HepG2 (cell line): ENCODE measurements at regions not wholly inside any gene's neighbourhood (a gene's known extent, or its start where the extent isn't known, plus 50 kb on each side); places are given as distances from the start of the nearest gene placed in this dataset.

ENCODE experiments used
- ATAC-seq: fragments of 200-7000 bp; cut with Tn5 transposase; 3 replicates; pipeline ENCODE4 v1.9.1; 2020; ENCODE audit warnings: mild to moderate bottlenecking, moderate library complexity
- BruUV-seq: library from RNA; stranded (reverse); fragments of 400-500 nt; replicated peaks from 2 replicates; lab custom pipeline; 2021; lab: Mats Ljungman, UMichigan
- CTCF ChIA-PET: fragments of 300-600 bp; formaldehyde crosslinking; extraction: SDS; loops from one replicate; lab custom pipeline; 2021; ENCODE audit warnings: low total read pairs, inconsistent platforms, low intra/inter-chr PET ratio; lab: Yijun Ruan, JAX
- POLR2A ChIA-PET: fragments of 350-600 bp; sonication (Branson Sonifier 250); formaldehyde crosslinking; loops from one replicate; lab custom pipeline; 2020; ENCODE audit warnings: antibody characterized with exemption, inconsistent platforms; lab: Yijun Ruan, JAX
- DNase-seq: peaks from one replicate; pipeline ENCODE4 v3.0.0-alpha.2; 2015; ENCODE audit warnings: low spot score
- FAIRE-seq: peaks from 3 replicates; lab custom pipeline; 2011; peaks lifted over from hg19 to GRCh38; lab: Jason Lieb, UNC
- H2AFZ ChIP-seq: one replicate; pipeline ENCODE4 v1.6.1; 2011; ENCODE audit warnings: low read length, inconsistent platforms
- H3K27ac ChIP-seq: fragments of 300-600 bp; 3 replicates; pipeline ENCODE4 v1.8.0; 2011; ENCODE audit warnings: mixed run types, mild to moderate bottlenecking, mixed read lengths, low read length, inconsistent platforms; ENCODE audit not compliant: insufficient read depth; ENCODE audit errors: extremely low read length
- H3K27me3 ChIP-seq, 2 experiments: fragments of 200-600 bp in 1 of 2; 2 replicates in 1 of 2; 3 replicates in 1 of 2; pipeline versions ENCODE4 v1.6.0 to v1.8.0; 2011; ENCODE audit warnings: low read length in 2 of 2, mild to moderate bottlenecking in 2 of 2, moderate library complexity in 2 of 2, inconsistent platforms in 1 of 2; ENCODE audit not compliant: insufficient read depth in 2 of 2, control insufficient read depth in 1 of 2
- H3K36me3 ChIP-seq, 2 experiments: fragments of 200-600 bp in 1 of 2; replicated peaks in 1 of 2; 2 replicates in 1 of 2; 3 replicates in 1 of 2; pipeline versions ENCODE4 v1.5.1 to v1.8.0; 2011; ENCODE audit warnings: low read length in 2 of 2, inconsistent platforms in 1 of 2; ENCODE audit not compliant: insufficient read depth in 2 of 2, control insufficient read depth in 1 of 2
- H3K4me1 ChIP-seq: 2 replicates; pipeline ENCODE4 v1.5.1; 2012; ENCODE audit warnings: low read length, inconsistent platforms; ENCODE audit not compliant: insufficient read depth
- H3K4me2 ChIP-seq: 2 replicates; pipeline ENCODE4 v1.6.0; 2011; ENCODE audit warnings: low read depth, low read length, inconsistent platforms
- H3K4me3 ChIP-seq, 3 experiments: fragments of 200-600 bp in 1 of 3; sonication (generic), shearing (Covaris generic) in 1 of 3; replicated peaks in 1 of 3; 2 replicates each; pipeline ENCODE4 v1.5.1; 2011 to 2016; ENCODE audit warnings: low read length in 3 of 3, inconsistent platforms in 2 of 3, low read depth in 2 of 3, mild to moderate bottlenecking in 2 of 3, control low read depth in 1 of 3, mixed read lengths in 1 of 3; ENCODE audit not compliant: insufficient read depth in 1 of 3
- H3K79me2 ChIP-seq: one replicate; pipeline ENCODE4 v1.6.1; 2011; ENCODE audit warnings: low read length, inconsistent platforms; ENCODE audit not compliant: insufficient read depth
- H3K9ac ChIP-seq: 2 replicates; pipeline ENCODE4 v1.6.0; 2011; ENCODE audit warnings: mild to moderate bottlenecking, low read depth, low read length, inconsistent platforms; ENCODE audit not compliant: insufficient read depth
- H3K9me3 ChIP-seq: 2 replicates; pipeline ENCODE4 v1.5.1; 2012; ENCODE audit warnings: mild to moderate bottlenecking, low read length
- H4K20me1 ChIP-seq: 2 replicates; pipeline ENCODE4 v1.6.0; 2011; ENCODE audit warnings: inconsistent platforms, mild to moderate bottlenecking, low read length, moderate library complexity; ENCODE audit not compliant: insufficient read depth
- RAD21 ChIP-seq: fragments of 450-650 bp; formaldehyde crosslinking; IDR thresholded peaks from 2 replicates; pipeline ENCODE4 v1.5.0; 2020; ENCODE audit warnings: mild to moderate bottlenecking
- SMC3 ChIP-seq: IDR thresholded peaks from 2 replicates; pipeline ENCODE4 v1.6.1; 2011; ENCODE audit warnings: low read length, improper control_type of control experiment
- STAG1 ChIP-seq: sonication (generic); formaldehyde crosslinking; IDR thresholded peaks from 2 replicates; pipeline ENCODE4 v1.4.0; 2020; ENCODE audit warnings: missing genetic modification reagents
- WGBS: methylation state at CpG from one replicate; pipeline ENCODE4 v1.1.6; 2017; ENCODE audit warnings: low lambda C conversion rate; 5-methylcytosine and 5-hydroxymethylcytosine counted together
- in situ Hi-C: cut with HindIII; loops from 2 replicates; pipeline ENCODE4 v1.10.0; 2017; ENCODE audit warnings: low pct_unique_long_range_greater_than_20kb; ENCODE audit not compliant: extremely low pct_ligation_motif_present
- intact Hi-C: fragments of 100-400 bp; cut with micrococcal nuclease; formaldehyde crosslinking; loops from one replicate; pipeline ENCODE4 v1.10.0; 2022; ENCODE audit not compliant: unreplicated experiment
- TF ChIP-seq, protein P1 (sequence below): sonication (generic); formaldehyde crosslinking; IDR thresholded peaks from 2 replicates; pipeline ENCODE4 v1.5.0; 2020; ENCODE audit warnings: mild to moderate bottlenecking, missing genetic modification reagents, moderate library complexity
- TF ChIP-seq, protein P2 (sequence below): sonication (generic); formaldehyde crosslinking; IDR thresholded peaks from 2 replicates; pipeline ENCODE4 v1.4.0; 2020; ENCODE audit warnings: missing genetic modification reagents

DNA sequence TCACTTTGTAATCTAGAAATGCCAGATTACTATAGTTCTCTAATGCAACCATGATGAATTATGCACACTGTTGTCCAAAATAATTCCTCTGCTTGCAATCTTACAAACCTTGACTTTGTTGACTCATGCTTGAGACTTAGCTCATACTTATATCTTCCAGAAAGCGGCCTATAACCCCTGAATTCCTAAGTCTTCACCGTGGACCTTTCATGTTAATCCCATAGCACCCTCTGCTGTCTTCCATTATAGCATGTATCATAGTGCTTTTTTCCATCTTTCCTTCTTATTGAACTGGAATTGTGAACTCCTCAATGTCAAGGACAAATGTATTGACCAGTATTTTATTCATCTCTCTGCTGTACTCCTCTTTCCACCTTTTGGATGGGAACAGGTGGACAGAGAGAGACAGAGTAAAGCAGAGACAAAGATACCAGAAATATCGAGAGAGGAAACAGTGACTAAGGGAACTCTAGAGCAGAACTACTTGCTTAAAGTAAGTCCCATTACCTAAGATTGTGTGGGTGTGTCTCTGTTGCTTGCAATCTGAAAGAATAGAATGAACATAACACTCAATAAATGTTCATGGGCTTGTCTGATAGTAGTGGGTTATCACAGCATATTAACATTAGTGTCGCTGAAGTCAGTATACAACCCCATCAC, 110.0 kb downstream of the LURAP1L start:
- in situ Hi-C loops, result loop anchor here (5.0 kb wide), 1 partner anchor 163 kb away; no protein-coding TSS in a partner anchor
- DNase-seq (peak; percentile 36), ATAC-seq (peak; percentile 77), FAIRE-seq (peak; percentile 36)
- Histone ChIP-seq H3K9me3 (no peaks in the 10 kb centered on the region), H3K4me2 (no peak overlapping the region), H3K36me3 (no peaks in the 10 kb centered on the region), H4K20me1 (no peaks in the 10 kb centered on the region), H3K27me3 (no peaks in the 10 kb centered on the region), H3K4me1 (no peaks in the 10 kb centered on the region), H3K27ac (no peak overlapping the region), H3K4me3 (no peak overlapping the region), H2AFZ (no peak overlapping the region), H3K9ac (no peak overlapping the region), H3K79me2 (no peaks in the 10 kb centered on the region)
- BruUV-seq, result no TSS peak
- intact Hi-C loops, result loop anchor here (1.0 to 5.0 kb wide), 4 partner anchors 63 to 166 kb away; no protein-coding TSS in a partner anchor
- POLR2A ChIA-PET, result no interaction called here
- CTCF ChIA-PET, result interaction anchor here (0.7 to 1.8 kb wide), 5 partner anchors 109 to 183 kb away, joined by 3 to 26 read pairs (median 4); no protein-coding TSS in a partner anchor
- TF ChIP-seq SMC3, result peak; percentile 81
- TF ChIP-seq, protein P1, sequence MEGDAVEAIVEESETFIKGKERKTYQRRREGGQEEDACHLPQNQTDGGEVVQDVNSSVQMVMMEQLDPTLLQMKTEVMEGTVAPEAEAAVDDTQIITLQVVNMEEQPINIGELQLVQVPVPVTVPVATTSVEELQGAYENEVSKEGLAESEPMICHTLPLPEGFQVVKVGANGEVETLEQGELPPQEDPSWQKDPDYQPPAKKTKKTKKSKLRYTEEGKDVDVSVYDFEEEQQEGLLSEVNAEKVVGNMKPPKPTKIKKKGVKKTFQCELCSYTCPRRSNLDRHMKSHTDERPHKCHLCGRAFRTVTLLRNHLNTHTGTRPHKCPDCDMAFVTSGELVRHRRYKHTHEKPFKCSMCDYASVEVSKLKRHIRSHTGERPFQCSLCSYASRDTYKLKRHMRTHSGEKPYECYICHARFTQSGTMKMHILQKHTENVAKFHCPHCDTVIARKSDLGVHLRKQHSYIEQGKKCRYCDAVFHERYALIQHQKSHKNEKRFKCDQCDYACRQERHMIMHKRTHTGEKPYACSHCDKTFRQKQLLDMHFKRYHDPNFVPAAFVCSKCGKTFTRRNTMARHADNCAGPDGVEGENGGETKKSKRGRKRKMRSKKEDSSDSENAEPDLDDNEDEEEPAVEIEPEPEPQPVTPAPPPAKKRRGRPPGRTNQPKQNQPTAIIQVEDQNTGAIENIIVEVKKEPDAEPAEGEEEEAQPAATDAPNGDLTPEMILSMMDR (CRISPR knock-in tag), result peak; percentile 73
- TF ChIP-seq STAG1 (CRISPR knock-in tag), result peak; percentile 93
- TF ChIP-seq, protein P2, sequence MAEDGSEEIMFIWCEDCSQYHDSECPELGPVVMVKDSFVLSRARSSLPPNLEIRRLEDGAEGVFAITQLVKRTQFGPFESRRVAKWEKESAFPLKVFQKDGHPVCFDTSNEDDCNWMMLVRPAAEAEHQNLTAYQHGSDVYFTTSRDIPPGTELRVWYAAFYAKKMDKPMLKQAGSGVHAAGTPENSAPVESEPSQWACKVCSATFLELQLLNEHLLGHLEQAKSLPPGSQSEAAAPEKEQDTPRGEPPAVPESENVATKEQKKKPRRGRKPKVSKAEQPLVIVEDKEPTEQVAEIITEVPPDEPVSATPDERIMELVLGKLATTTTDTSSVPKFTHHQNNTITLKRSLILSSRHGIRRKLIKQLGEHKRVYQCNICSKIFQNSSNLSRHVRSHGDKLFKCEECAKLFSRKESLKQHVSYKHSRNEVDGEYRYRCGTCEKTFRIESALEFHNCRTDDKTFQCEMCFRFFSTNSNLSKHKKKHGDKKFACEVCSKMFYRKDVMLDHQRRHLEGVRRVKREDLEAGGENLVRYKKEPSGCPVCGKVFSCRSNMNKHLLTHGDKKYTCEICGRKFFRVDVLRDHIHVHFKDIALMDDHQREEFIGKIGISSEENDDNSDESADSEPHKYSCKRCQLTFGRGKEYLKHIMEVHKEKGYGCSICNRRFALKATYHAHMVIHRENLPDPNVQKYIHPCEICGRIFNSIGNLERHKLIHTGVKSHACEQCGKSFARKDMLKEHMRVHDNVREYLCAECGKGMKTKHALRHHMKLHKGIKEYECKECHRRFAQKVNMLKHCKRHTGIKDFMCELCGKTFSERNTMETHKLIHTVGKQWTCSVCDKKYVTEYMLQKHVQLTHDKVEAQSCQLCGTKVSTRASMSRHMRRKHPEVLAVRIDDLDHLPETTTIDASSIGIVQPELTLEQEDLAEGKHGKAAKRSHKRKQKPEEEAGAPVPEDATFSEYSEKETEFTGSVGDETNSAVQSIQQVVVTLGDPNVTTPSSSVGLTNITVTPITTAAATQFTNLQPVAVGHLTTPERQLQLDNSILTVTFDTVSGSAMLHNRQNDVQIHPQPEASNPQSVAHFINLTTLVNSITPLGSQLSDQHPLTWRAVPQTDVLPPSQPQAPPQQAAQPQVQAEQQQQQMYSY, result no peak
- peak; percentile 67 for TF ChIP-seq RAD21 (CRISPR knock-in tag)
- WGBS, result 28% methylated on average over 4 of the region's 4 CpGs
